ENCODE measurements at regions not wholly inside any gene's neighbourhood (a gene's known extent, or its start where the extent isn't known, plus 50 kb on each side); places are given as distances from the start of the nearest gene placed in this dataset.

GRCh38 chr1:187883356-187883755, 1054.6 kb downstream of the PLA2G4A start:
- TF ChIP-seq EZH2phosphoT487 (IDR thresholded peaks at IDR 0.05; ENCODE audit: unreplicated experiment) (no peak), CTCF (conservative IDR thresholded peaks at IDR 0.05; ENCODE audit: low read depth in 2 of 2) (no peak), EZH2 (IDR thresholded peaks at IDR 0.05; ENCODE audit: low read depth, unreplicated experiment) (no peak), POLR2AphosphoS5 (IDR thresholded peaks at IDR 0.05; ENCODE audit: low read depth) (no peak), NANOG (IDR thresholded peaks at IDR 0.05; ENCODE audit: borderline replicate concordance) (no peak), REST (IDR thresholded peaks at IDR 0.05; ENCODE audit: unreplicated experiment) (no peak)

Data from GM23338 (cell line).